Gastrocnemius medialis (tissue), 4 donors: ENCODE measurements at regions not wholly inside any gene's neighbourhood (a gene's known extent, or its start where the extent isn't known, plus 50 kb on each side); places are given as distances from the start of the nearest gene placed in this dataset.
"Not testable (repeated sequence)": the region's sequence is repeated elsewhere in the genome, so short reads cannot be mapped to it uniquely, and the experiment has no call there.

ENCODE experiments used
- ATAC-seq, 2 donors: fragments of 150-250 bp; one replicate each; pipeline ENCODE4 v1.9.1; 2016
- DNase-seq, 2 donors: peaks; one replicate each; pipeline ENCODE4 v3.0.0-alpha.2; 2019
- H3K27ac ChIP-seq, 4 donors: fragments of 200-600 bp; sonication (generic); 1 replicate in 1 of 4; 2 replicates in 3 of 4; pipeline ENCODE4 v1.5.1; 2016 to 2018; ENCODE audit warnings: mild to moderate bottlenecking in 2 of 4, moderate library complexity in 1 of 4
- H3K27me3 ChIP-seq, 3 donors: fragments of 200-600 bp; sonication (generic) in 2 of 3; 1 replicate in 1 of 3; 2 replicates in 2 of 3; pipeline versions ENCODE4 v1.5.1 to v1.6.0; 2016 to 2019; ENCODE audit warnings: mild to moderate bottlenecking in 1 of 3, moderate library complexity in 1 of 3
- H3K36me3 ChIP-seq, 2 donors: fragments of 200-600 bp; sonication (generic) in 1 of 2; one replicate each; pipeline ENCODE4 v1.5.1; 2017 to 2018
- H3K4me1 ChIP-seq, 2 donors: fragments of 200-600 bp; sonication (generic) in 1 of 2; one replicate each; pipeline ENCODE4 v1.5.1; 2016 to 2017; ENCODE audit warnings: mild to moderate bottlenecking in 2 of 2
- H3K4me3 ChIP-seq, 4 donors: fragments of 200-600 bp; sonication (generic) in 3 of 4; 1 replicate in 1 of 4; 2 replicates in 3 of 4; pipeline ENCODE4 v1.5.1; 2016 to 2019; ENCODE audit warnings: mild to moderate bottlenecking in 2 of 4
- H3K9me3 ChIP-seq, 3 donors: fragments of 200-600 bp; sonication (generic) in 2 of 3; 1 replicate in 1 of 3; 2 replicates in 2 of 3; pipeline ENCODE4 v1.5.1; 2016 to 2019
- CTCF ChIP-seq, 5 experiments: fragments of 450-650 bp in 3 of 5; fragments of 200-600 bp in 2 of 5; sonication (generic) in 2 of 5; IDR thresholded peaks in 4 of 5; conservative IDR thresholded peaks in 1 of 5; 1 replicate in 4 of 5; 2 replicates in 1 of 5; pipeline ENCODE4 v1.5.1; 2016 to 2019; ENCODE audit warnings: antibody characterized with exemption in 5 of 5, mild to moderate bottlenecking in 3 of 5, moderate library complexity in 3 of 5
- POLR2A ChIP-seq, 2 donors: fragments of 450-650 bp; IDR thresholded peaks; one replicate each; pipeline ENCODE4 v1.6.1; 2017; ENCODE audit warnings: antibody characterized with exemption in 2 of 2, mild to moderate bottlenecking in 2 of 2, moderate library complexity in 2 of 2
- in situ Hi-C, 4 donors: fragments of 200-750 bp; cut with MboI; loops; one replicate each; pipeline versions ENCODE4 v1.15.0 to v1.8.0; 2017; ENCODE audit warnings: low sequenced_read_pairs in 4 of 4
- intact Hi-C: fragments of 100-400 bp; cut with DNase I; formaldehyde crosslinking; loops from one replicate; pipeline ENCODE4 v1.15.1; 2023; ENCODE audit warnings: low total_unique reads

- intact Hi-C loops (no loop called here), in situ Hi-C loops (no loop called here)
- Histone ChIP-seq H3K4me1 (peaks cover 3 to 9% of the 10 kb centered on the region in 2 donors), H3K27me3 (no peaks in the 10 kb centered on the region), H3K9me3 (no peaks in the 10 kb centered on the region), H3K4me3 (no peak overlapping the region), H3K36me3 (no peaks in the 10 kb centered on the region), H3K27ac (no peak overlapping the region)
- ATAC-seq = no peak
- TF ChIP-seq CTCF (IDR thresholded peaks at IDR 0.05 in 4 of 5, conservative IDR thresholded peaks at IDR 0.05 in 1 of 5) = peak in 1 of 5 experiments; percentile 16
- TF ChIP-seq POLR2A (IDR thresholded peaks at IDR 0.05) = no peak
- DNase-seq = no peak
Observed at GRCh38 chr20:48329676-48330664, 497.8 kb downstream of the PREX1 start.

- ATAC-seq (no peak), DNase-seq (no peak)
- no peak for TF ChIP-seq POLR2A (IDR thresholded peaks at IDR 0.05)
- no peak for TF ChIP-seq CTCF (IDR thresholded peaks at IDR 0.05 in 4 of 5, conservative IDR thresholded peaks at IDR 0.05 in 1 of 5)
- H3K4me3 ChIP-seq = no peak overlapping the region
- in situ Hi-C loops (no loop called here), intact Hi-C loops (no loop called here)
- H3K27me3 ChIP-seq = no peaks in the 10 kb centered on the region
- H3K27ac ChIP-seq = no peak overlapping the region
- H3K4me1 ChIP-seq = peaks cover 3 to 9% of the 10 kb centered on the region in 2 donors
- no peaks in the 10 kb centered on the region for H3K9me3 ChIP-seq
- no peaks in the 10 kb centered on the region for H3K36me3 ChIP-seq
Observed at GRCh38 chr20:48329031-48329615, 498.7 kb downstream of the PREX1 start.

- intact Hi-C loops, H3K27ac ChIP-seq, H3K4me1 ChIP-seq, in situ Hi-C loops, ATAC-seq, H3K4me3 ChIP-seq, H3K36me3 ChIP-seq, H3K27me3 ChIP-seq, DNase-seq, H3K9me3 ChIP-seq: not testable (repeated sequence)
Observed at GRCh38 chr20:48327848-48328247, 500.0 kb downstream of the PREX1 start.

DNA sequence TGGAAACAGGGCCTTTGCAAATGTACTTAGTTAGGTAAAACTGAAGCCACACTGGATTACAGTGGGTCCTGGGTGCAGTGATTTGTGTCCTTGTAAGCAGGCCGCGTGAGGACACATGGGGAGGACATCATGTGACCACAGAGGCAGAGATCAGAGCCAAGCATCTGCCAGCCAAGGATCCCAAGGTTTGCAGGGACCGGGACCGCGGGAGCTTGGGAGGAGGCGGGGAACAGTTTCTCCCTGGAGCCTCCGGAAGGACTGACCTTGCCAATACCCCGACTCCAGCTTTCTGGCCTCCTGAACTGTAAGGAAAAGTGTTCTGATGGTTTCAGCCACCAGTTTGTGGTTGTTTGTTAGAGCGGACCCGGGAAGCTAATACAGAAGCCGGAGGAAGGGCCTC is 500.9 kb downstream of the PREX1 start:
- Histone ChIP-seq H3K9me3 (no peaks in the 10 kb centered on the region), H3K4me3 (no peak overlapping the region), H3K36me3 (no peaks in the 10 kb centered on the region), H3K4me1 (peaks cover 3 to 9% of the 10 kb centered on the region in 2 donors), H3K27me3 (no peaks in the 10 kb centered on the region), H3K27ac (peak overlapping the region in 1 of 4 donors; percentile 46)
- intact Hi-C loops = no loop called here
- in situ Hi-C loops = no loop called here
- DNase-seq (no peak), ATAC-seq (no peak)
- TF ChIP-seq CTCF (IDR thresholded peaks at IDR 0.05 in 4 of 5, conservative IDR thresholded peaks at IDR 0.05 in 1 of 5) = no peak

DNA sequence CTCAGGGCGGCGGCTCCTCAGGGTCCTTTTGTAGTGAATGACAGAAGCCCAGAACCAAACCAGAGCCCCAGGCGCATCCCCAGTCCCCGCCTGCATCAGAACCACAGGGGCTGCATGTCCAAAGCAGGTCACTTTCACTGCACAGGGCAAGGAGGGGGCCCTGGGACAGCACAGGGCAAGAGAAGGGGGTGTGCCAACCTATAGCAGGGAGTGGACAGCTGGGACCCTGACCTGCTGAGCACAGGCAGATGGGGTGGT is 501.4 kb downstream of the PREX1 start:
- H3K4me3 ChIP-seq = no peak overlapping the region
- intact Hi-C loops (no loop called here), in situ Hi-C loops (no loop called here)
- H3K27me3 ChIP-seq = no peaks in the 10 kb centered on the region
- no peak for ATAC-seq
- no peak for TF ChIP-seq POLR2A (IDR thresholded peaks at IDR 0.05)
- no peak for TF ChIP-seq CTCF (IDR thresholded peaks at IDR 0.05 in 4 of 5, conservative IDR thresholded peaks at IDR 0.05 in 1 of 5)
- no peak for DNase-seq
- peaks cover 3 to 9% of the 10 kb centered on the region in 2 donors for H3K4me1 ChIP-seq
- no peak overlapping the region for H3K27ac ChIP-seq
- H3K36me3 ChIP-seq = no peaks in the 10 kb centered on the region
- H3K9me3 ChIP-seq = no peaks in the 10 kb centered on the region
